ENCODE measurements at regions not wholly inside any gene's neighbourhood (a gene's known extent, or its start where the extent isn't known, plus 50 kb on each side); places are given as distances from the start of the nearest gene placed in this dataset.

DNA sequence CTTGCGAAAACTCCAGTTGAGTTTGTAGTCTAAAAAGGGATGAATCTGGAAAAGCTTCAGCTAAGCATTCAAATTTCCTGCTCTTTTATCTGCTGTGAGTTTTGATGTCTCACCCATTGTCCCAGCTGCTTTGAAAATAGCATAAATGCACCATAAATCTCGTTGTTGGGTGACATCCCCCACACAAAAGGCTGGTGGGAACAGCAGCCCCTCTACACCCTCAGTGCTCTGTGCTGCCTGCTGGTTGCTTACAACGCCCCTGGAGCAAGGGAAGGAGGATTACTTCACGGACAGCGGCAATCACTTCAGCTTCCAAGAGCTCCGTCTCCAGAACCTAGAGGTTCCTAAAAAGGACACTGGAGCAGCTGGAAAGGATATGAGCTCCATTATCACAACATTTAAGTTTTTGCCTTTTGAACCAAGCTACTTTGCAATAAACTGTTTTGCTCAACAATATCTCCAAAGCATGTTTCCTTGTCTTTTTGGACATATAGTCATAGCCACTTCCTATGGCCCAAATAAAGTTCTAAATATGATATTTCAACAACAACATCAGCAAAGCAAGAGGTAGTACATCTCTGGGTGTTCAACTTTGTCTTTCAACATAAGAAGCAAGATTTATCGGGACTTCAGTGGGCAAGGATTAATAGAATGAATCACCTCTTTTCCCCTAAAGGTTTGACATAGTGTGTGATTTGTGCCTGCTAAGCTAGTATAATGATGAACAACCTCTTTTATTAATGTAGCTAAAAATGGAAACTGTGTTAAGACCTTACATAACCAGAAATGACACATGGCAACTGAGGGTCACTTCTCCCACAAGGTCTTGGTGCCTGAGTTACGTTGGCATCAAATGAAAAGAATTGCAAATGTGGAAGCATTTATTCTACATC lies 413.5 kb downstream of the TXNL1 start:
- no peak for DNase-seq (ENCODE audit: low read depth)
- H3K9ac ChIP-seq (ENCODE audit: low read length): no peak overlapping the region
- TF ChIP-seq CTCF (IDR thresholded peaks at IDR 0.05; ENCODE audit: insufficient read depth, low read depth, low read length) (no peak), EZH2 (IDR thresholded peaks at IDR 0.05; ENCODE audit: insufficient read depth, low read length) (no peak)
- no peak overlapping the region for H3K4me3 Mint-ChIP-seq (ENCODE audit: unreplicated experiment)
- no peak overlapping the region for H3K27ac Mint-ChIP-seq (ENCODE audit: unreplicated experiment)
- H3K4me1 ChIP-seq (ENCODE audit: insufficient read depth, low read length): no peaks in the 10 kb centered on the region
- no peaks in the 10 kb centered on the region for H3K27me3 ChIP-seq (ENCODE audit: insufficient read depth, low read length)
- H3K9me3 ChIP-seq (ENCODE audit: insufficient read depth, low read depth, low read length): no peaks in the 10 kb centered on the region
- no peaks in the 10 kb centered on the region for H3K79me2 ChIP-seq (ENCODE audit: insufficient read depth, low read length)
- H3K4me3 ChIP-seq (ENCODE audit: insufficient read depth, low read depth, low read length): no peak overlapping the region
- no peak for FAIRE-seq
- no peak overlapping the region for H3K27ac ChIP-seq (ENCODE audit: low read depth, low read length)
- H4K20me1 ChIP-seq (ENCODE audit: insufficient read depth, low read length): no peaks in the 10 kb centered on the region
- H3K4me1 Mint-ChIP-seq (ENCODE audit: low read depth, unreplicated experiment): no peaks in the 10 kb centered on the region
- no peaks in the 10 kb centered on the region for H3K27me3 Mint-ChIP-seq (ENCODE audit: low read depth, unreplicated experiment)
- H3K4me2 ChIP-seq (ENCODE audit: low read length): no peak overlapping the region
- no peaks in the 10 kb centered on the region for H3K36me3 Mint-ChIP-seq (ENCODE audit: low read depth, unreplicated experiment)
- no peak overlapping the region for H2AFZ ChIP-seq (ENCODE audit: low read depth, low read length)
- H3K9me3 Mint-ChIP-seq (ENCODE audit: unreplicated experiment): peaks cover 3% of the 10 kb centered on the region
- H3K36me3 ChIP-seq (ENCODE audit: insufficient read depth, low read length): no peaks in the 10 kb centered on the region

DNA sequence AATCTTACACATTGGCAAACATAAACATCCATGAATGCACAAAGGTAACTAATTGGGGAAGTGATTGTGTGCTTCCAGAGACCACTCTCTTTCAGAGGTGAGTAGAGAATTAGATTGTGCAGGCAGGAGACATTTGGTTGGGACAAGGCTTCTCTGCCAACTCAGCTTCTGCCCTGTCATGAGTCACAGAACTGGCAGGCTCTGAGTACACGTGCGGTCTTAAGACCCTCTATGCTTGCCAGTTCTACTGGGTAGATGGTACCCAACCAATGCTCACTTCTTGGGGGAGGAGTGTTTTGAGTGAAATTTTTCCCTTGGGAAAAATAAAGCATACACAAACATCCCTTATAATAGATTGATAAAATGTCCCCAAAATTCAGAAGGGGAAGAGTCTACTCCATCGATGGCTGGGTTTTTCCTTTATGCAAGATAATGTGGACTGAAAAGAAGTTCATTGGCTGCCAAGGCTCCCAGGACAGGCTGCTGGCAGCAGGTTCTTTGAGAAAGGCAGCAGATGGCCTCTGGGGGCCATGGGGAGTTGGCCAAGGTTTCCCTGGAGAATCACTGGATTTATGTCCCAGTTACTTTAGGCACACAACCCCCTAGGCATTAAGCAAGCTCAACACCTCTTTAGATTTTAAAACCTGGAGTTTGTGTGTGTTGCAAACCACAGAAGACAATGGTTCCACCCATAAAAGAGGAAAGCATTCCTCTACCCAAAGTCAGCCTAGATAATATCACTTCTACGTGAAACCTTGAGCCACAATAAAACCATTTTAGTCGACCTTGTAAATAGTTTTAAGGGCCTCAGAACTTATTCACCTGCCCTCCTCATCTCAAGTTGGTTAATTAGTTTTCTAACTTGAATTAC lies 417.0 kb downstream of the TXNL1 start:
- TF ChIP-seq EZH2 (IDR thresholded peaks at IDR 0.05; ENCODE audit: insufficient read depth, low read length) (no peak), CTCF (IDR thresholded peaks at IDR 0.05; ENCODE audit: insufficient read depth, low read depth, low read length) (no peak)
- no peaks in the 10 kb centered on the region for H3K27me3 Mint-ChIP-seq (ENCODE audit: low read depth, unreplicated experiment)

More for the DNA sequence above, 417.0 kb downstream of the TXNL1 start:
- peaks cover 3% of the 10 kb centered on the region for H3K9me3 Mint-ChIP-seq (ENCODE audit: unreplicated experiment)
- Histone ChIP-seq H2AFZ (ENCODE audit: low read depth, low read length) (no peak overlapping the region), H3K27ac (ENCODE audit: low read depth, low read length) (no peak overlapping the region), H4K20me1 (ENCODE audit: insufficient read depth, low read length) (no peaks in the 10 kb centered on the region), H3K36me3 (ENCODE audit: insufficient read depth, low read length) (no peaks in the 10 kb centered on the region), H3K4me2 (ENCODE audit: low read length) (no peak overlapping the region), H3K4me1 (ENCODE audit: insufficient read depth, low read length) (no peaks in the 10 kb centered on the region), H3K4me3 (ENCODE audit: insufficient read depth, low read depth, low read length) (no peak overlapping the region), H3K9me3 (ENCODE audit: insufficient read depth, low read depth, low read length) (no peaks in the 10 kb centered on the region), H3K79me2 (ENCODE audit: insufficient read depth, low read length) (no peaks in the 10 kb centered on the region), H3K27me3 (ENCODE audit: insufficient read depth, low read length) (no peaks in the 10 kb centered on the region), H3K9ac (ENCODE audit: low read length) (no peak overlapping the region)
- no peaks in the 10 kb centered on the region for H3K4me1 Mint-ChIP-seq (ENCODE audit: low read depth, unreplicated experiment)
- H3K27ac Mint-ChIP-seq (ENCODE audit: unreplicated experiment): no peak overlapping the region
- DNase-seq (ENCODE audit: low read depth) (no peak), FAIRE-seq (no peak)
- H3K4me3 Mint-ChIP-seq (ENCODE audit: unreplicated experiment): no peak overlapping the region
- no peaks in the 10 kb centered on the region for H3K36me3 Mint-ChIP-seq (ENCODE audit: low read depth, unreplicated experiment)
